Prostate gland (tissue), 2 donors: ENCODE measurements at regions not wholly inside any gene's neighbourhood (a gene's known extent, or its start where the extent isn't known, plus 50 kb on each side); places are given as distances from the start of the nearest gene placed in this dataset.

Experiments used
- CTCF ChIP-seq, 4 experiments: fragments of 200-600 bp in 2 of 4; fragments of 450-650 bp in 2 of 4; sonication (generic) in 2 of 4; IDR thresholded peaks; 1 replicate in 3 of 4; 2 replicates in 1 of 4; pipeline ENCODE4 v1.5.1; 2016 to 2019; ENCODE audit warnings: antibody characterized with exemption in 4 of 4, mild to moderate bottlenecking in 2 of 4, moderate library complexity in 2 of 4
- POLR2A ChIP-seq: fragments of 450-650 bp; IDR thresholded peaks from one replicate; pipeline ENCODE4 v1.6.1; 2016; ENCODE audit warnings: antibody characterized with exemption, mild to moderate bottlenecking
- POLR2AphosphoS5 ChIP-seq: sonication (generic); formaldehyde crosslinking; IDR thresholded peaks from one replicate; pipeline ENCODE4 v1.6.1; 2017; ENCODE audit warnings: antibody characterized with exemption

GRCh38 chr12:65585648-65586602 is 238.4 kb upstream of the HMGA2 start:
- no peak for TF ChIP-seq CTCF (IDR thresholded peaks at IDR 0.05)
- TF ChIP-seq POLR2AphosphoS5, result no peak
- TF ChIP-seq POLR2A, result no peak
